BLaER1 (cell line): ENCODE measurements at regions not wholly inside any gene's neighbourhood (a gene's known extent, or its start where the extent isn't known, plus 50 kb on each side); places are given as distances from the start of the nearest gene placed in this dataset.

Experiments
- H3K27ac ChIP-seq: shearing (Covaris generic); formaldehyde crosslinking; 2 replicates; pipeline ENCODE4 v1.8.1; 2022
- H3K27me3 ChIP-seq: shearing (Covaris generic); formaldehyde crosslinking; 2 replicates; pipeline ENCODE4 v1.8.1; 2022
- H3K36me3 ChIP-seq: shearing (Covaris generic); formaldehyde crosslinking; 2 replicates; pipeline ENCODE4 v1.8.1; 2022
- H3K4me1 ChIP-seq: shearing (Covaris generic); formaldehyde crosslinking; 2 replicates; pipeline ENCODE4 v1.8.1; 2022
- H3K4me2 ChIP-seq: shearing (Covaris generic); formaldehyde crosslinking; 2 replicates; pipeline ENCODE4 v1.8.1; 2022
- H3K4me3 ChIP-seq: shearing (Covaris generic); formaldehyde crosslinking; 2 replicates; pipeline ENCODE4 v1.8.1; 2022
- H3K9ac ChIP-seq: shearing (Covaris generic); formaldehyde crosslinking; 2 replicates; pipeline ENCODE4 v1.8.1; 2022
- H3K9me3 ChIP-seq: shearing (Covaris generic); formaldehyde crosslinking; 2 replicates; pipeline ENCODE4 v1.8.1; 2022
- H4K20me1 ChIP-seq: shearing (Covaris generic); formaldehyde crosslinking; 2 replicates; pipeline ENCODE4 v1.8.1; 2022
- Cebpa-rat ChIP-seq: shearing (Covaris generic); IDR thresholded peaks from 2 replicates; pipeline ENCODE4 v1.8.1; 2022

GRCh38 chr10:124220547-124220946 is 127.1 kb upstream of the CHST15 start:
- H3K4me3 ChIP-seq: no peak overlapping the region
- no peaks in the 10 kb centered on the region for H3K27me3 ChIP-seq

DNA sequence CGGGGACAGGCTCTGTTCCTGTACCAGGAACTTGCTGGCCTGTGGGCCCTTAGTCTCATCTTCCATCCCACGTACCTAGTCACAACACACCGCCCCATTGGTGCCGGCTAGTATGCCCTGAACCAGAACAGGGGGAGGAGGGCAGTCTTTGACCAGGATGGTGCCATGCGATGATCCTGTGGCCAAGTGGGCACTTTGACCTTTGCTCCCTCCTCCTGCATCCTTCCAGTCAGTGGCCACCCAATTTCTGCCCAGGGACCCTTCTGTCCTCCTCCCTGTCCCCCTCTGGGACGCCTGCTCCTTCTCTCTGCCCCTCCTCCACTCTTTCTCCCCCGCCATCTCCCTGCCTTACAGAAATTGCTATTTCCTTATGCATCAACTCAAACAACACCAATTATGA is 126.3 kb upstream of the CHST15 start:
- no peaks in the 10 kb centered on the region for H4K20me1 ChIP-seq
- no peak for TF ChIP-seq Cebpa-rat
- no peaks in the 10 kb centered on the region for H3K27me3 ChIP-seq
- H3K4me3 ChIP-seq: no peak overlapping the region
- no peak overlapping the region for H3K9ac ChIP-seq
- H3K9me3 ChIP-seq: peaks cover 8% of the 10 kb centered on the region; the same call in 1 of the 2 replicates
- no peak overlapping the region for H3K27ac ChIP-seq
- H3K4me1 ChIP-seq: peaks cover 56% of the 10 kb centered on the region
- no peak overlapping the region for H3K4me2 ChIP-seq
- no peaks in the 10 kb centered on the region for H3K36me3 ChIP-seq

More at GRCh38 chr10:124220547-124220946, 127.1 kb upstream of the CHST15 start:
- H3K9ac ChIP-seq: no peak overlapping the region
- H3K27ac ChIP-seq: peak overlapping the region; percentile 66
- TF ChIP-seq Cebpa-rat: no peak
- no peaks in the 10 kb centered on the region for H3K36me3 ChIP-seq
- H3K4me1 ChIP-seq: peaks cover 52% of the 10 kb centered on the region
- peaks cover under 1% of the 10 kb centered on the region; the same call in 1 of the 2 replicates for H3K9me3 ChIP-seq
- no peaks in the 10 kb centered on the region for H4K20me1 ChIP-seq
- H3K4me2 ChIP-seq: peak overlapping the region; percentile 93

DNA sequence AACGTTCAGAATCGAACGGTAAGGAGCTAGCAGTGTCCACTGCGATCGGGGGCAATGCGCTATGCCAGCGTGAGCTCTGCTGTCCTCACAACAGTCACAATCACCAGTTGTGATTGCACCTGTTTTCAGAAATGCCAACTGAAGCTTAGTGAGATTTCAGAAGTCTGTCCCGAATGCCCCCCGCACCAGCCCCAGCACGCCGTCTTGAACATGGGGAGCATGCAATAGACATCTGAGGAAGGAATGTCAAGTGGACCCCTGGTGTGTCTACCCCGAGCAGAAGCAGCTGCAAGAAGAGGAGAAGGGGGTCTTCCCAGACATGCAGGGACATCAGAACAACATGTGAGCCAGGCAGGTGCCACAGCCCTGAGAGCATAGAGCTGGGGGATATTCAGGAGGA is 125.7 kb upstream of the CHST15 start:
- Histone ChIP-seq H3K4me3 (no peak overlapping the region), H3K27ac (no peak overlapping the region), H3K36me3 (no peaks in the 10 kb centered on the region), H3K4me2 (no peak overlapping the region), H3K9ac (no peak overlapping the region), H3K9me3 (peaks cover 8% of the 10 kb centered on the region; the same call in 1 of the 2 replicates), H4K20me1 (no peaks in the 10 kb centered on the region), H3K27me3 (no peaks in the 10 kb centered on the region), H3K4me1 (peaks cover 56% of the 10 kb centered on the region)
- no peak for TF ChIP-seq Cebpa-rat

DNA sequence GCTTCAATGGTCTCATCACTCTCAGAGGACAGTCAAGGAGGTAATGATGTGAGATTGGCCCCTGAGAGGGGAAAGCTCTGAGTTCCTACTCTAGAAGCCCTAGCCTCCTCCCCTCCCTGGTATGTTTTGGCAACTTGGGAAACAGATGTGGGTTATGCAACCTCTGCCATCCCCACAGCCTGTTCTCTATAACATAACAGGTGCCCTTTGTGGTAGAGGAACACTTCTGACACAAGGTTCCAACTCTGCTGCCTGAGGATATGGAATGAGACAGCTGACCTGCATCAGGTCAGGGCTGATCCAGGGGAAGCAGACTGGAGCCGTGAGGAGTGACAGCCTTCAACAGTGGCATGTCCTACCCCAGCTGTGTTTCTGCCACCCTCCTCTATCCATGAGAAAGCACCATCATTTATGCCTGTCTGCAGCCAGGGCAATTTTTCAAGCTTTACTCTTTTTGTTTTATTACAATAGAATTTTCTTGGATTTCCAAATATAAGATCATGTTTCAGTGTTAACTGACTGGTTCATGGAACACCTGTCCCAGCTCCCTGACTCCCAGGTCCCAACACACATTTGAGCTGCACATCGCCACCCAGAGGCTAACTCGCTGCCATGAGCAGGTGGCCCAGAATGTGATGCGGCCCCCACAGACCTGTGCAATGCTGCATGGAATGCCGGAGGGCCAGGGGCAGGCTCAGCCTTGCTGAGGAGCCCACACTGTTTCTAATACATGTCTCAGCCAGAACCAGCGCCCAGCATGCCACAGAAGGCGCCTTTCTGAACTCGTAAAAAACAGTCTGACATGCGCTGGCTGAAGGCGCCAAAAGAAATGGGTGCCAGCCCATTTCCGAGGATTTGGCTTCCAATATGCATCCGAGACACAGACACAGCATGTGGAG is 124.8 kb upstream of the CHST15 start:
- no peak for TF ChIP-seq Cebpa-rat
- Histone ChIP-seq H3K4me3 (no peak overlapping the region), H3K36me3 (no peaks in the 10 kb centered on the region), H3K4me1 (peaks cover 47% of the 10 kb centered on the region), H3K9me3 (peaks cover 8% of the 10 kb centered on the region; the same call in 1 of the 2 replicates), H3K9ac (no peak overlapping the region), H3K27ac (no peak overlapping the region), H3K4me2 (no peak overlapping the region), H3K27me3 (no peaks in the 10 kb centered on the region), H4K20me1 (no peaks in the 10 kb centered on the region)

DNA sequence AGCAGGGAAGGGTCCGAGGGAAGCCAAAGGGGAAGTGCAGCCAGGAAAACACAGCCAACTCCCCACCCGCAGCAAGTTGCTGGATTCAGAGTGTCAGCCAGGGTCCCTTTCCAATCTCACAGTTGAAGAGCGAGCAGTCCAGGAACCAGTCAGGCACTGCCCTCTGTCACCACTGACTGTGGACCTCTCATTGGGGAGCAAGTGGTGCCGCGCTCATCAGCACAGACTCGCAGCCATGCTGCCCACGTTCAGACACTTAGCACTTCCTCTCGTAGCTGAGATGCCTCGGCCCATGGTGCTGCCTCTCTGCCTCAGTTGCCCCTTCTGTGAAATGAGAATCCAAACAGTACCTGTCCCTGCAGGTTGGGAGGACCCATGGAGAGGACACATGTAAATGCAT is 123.6 kb upstream of the CHST15 start:
- Histone ChIP-seq H3K4me3 (no peak overlapping the region), H3K4me1 (peaks cover 36% of the 10 kb centered on the region), H3K27me3 (no peaks in the 10 kb centered on the region), H4K20me1 (no peaks in the 10 kb centered on the region), H3K36me3 (no peaks in the 10 kb centered on the region), H3K4me2 (no peak overlapping the region), H3K27ac (no peak overlapping the region), H3K9me3 (peaks cover 8% of the 10 kb centered on the region; the same call in 1 of the 2 replicates), H3K9ac (no peak overlapping the region)
- TF ChIP-seq Cebpa-rat: no peak

DNA sequence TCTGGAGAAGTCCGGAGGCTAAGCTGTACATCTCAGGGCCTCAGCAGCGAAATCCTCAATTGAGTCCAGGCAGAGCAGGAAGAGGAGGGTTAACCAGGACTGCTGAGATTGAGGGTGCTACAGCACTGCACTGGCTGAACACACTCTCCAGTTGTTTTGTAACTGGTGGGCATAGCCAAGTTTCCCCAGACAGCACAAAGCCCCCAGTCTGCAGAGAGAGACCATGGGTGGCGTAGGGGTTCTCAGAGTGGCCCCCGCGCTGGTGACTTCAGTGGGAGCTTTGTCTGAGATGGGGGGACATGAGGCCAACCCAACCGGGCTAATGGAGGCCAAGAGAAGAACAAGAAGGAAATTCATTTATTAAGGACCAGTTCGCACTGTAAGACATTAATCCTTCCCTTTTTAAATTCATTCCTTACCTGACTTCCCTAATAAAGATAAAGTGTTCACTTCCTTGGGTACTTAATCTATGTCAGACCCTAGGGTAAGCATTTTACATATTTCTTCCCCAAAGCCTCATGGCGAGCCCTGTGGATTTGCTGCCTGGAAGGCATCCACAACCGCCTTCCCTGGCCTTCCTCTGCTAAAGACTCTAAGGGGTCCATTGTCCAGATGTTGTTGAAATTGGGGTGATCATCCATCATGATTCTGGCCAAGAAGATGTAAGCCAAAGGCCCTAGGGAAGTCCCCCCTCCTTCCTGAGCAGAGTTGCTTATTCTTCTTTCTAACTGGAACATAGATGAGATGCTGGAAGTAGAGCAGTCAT is 121.4 kb upstream of the CHST15 start:
- Histone ChIP-seq H3K4me3 (no peak overlapping the region), H4K20me1 (no peaks in the 10 kb centered on the region), H3K36me3 (no peaks in the 10 kb centered on the region), H3K4me2 (no peak overlapping the region), H3K9ac (no peak overlapping the region), H3K4me1 (peaks cover 14% of the 10 kb centered on the region), H3K27me3 (no peaks in the 10 kb centered on the region; the same call in 1 of the 2 replicates), H3K9me3 (peaks cover 23% of the 10 kb centered on the region), H3K27ac (no peak overlapping the region)
- no peak for TF ChIP-seq Cebpa-rat

- no peak for TF ChIP-seq Cebpa-rat
- Histone ChIP-seq H3K9me3 (peaks cover 23% of the 10 kb centered on the region), H3K4me2 (no peak overlapping the region), H3K36me3 (no peaks in the 10 kb centered on the region), H3K27ac (no peak overlapping the region), H3K9ac (no peak overlapping the region), H3K4me3 (no peak overlapping the region), H3K27me3 (no peaks in the 10 kb centered on the region; the same call in 1 of the 2 replicates), H4K20me1 (no peaks in the 10 kb centered on the region), H3K4me1 (peaks cover 12% of the 10 kb centered on the region)
Measured at GRCh38 chr10:124213899-124214510, 120.6 kb upstream of the CHST15 start.

GRCh38 chr10:124213471-124213870 is 120.1 kb upstream of the CHST15 start:
- H3K9me3 ChIP-seq: peaks cover 23% of the 10 kb centered on the region
- no peak overlapping the region for H3K4me2 ChIP-seq
- TF ChIP-seq Cebpa-rat: no peak
- H3K27me3 ChIP-seq: no peaks in the 10 kb centered on the region; the same call in 1 of the 2 replicates
- H4K20me1 ChIP-seq: no peaks in the 10 kb centered on the region
- H3K9ac ChIP-seq: no peak overlapping the region
- no peaks in the 10 kb centered on the region for H3K36me3 ChIP-seq
- no peak overlapping the region for H3K4me3 ChIP-seq
- H3K27ac ChIP-seq: no peak overlapping the region
- H3K4me1 ChIP-seq: peaks cover 12% of the 10 kb centered on the region

DNA sequence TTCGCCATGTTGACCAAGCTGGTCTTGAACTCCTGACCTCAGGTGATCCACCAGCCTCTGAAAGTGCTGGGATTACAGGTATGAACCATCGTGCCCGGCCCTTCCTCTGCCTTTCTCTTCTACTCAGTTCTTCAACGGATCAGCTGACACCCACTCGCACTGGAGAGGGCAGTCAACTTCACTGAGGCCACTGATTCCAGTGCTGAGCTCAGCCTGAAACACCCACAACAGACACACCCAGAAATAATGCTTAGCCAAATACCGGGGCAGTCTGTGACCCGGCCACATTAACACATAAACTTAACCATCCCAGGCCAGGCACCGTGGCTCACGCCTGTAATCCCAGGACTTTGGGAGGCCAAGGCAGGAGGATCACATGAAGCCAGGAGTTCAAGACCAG is 119.3 kb upstream of the CHST15 start:
- Histone ChIP-seq H3K4me1 (peaks cover 12% of the 10 kb centered on the region), H3K9ac (no peak overlapping the region), H3K27me3 (no peaks in the 10 kb centered on the region; the same call in 1 of the 2 replicates), H4K20me1 (no peaks in the 10 kb centered on the region), H3K27ac (no peak overlapping the region), H3K4me3 (no peak overlapping the region), H3K9me3 (peaks cover 23% of the 10 kb centered on the region), H3K4me2 (no peak overlapping the region), H3K36me3 (no peaks in the 10 kb centered on the region)
- TF ChIP-seq Cebpa-rat: no peak
